ENCODE measurements at regions not wholly inside any gene's neighbourhood (a gene's known extent, or its start where the extent isn't known, plus 50 kb on each side); places are given as distances from the start of the nearest gene placed in this dataset.
"Not testable (repeated sequence)": the region's sequence is repeated elsewhere in the genome, so short reads cannot be mapped to it uniquely, and the experiment has no call there.

DNA sequence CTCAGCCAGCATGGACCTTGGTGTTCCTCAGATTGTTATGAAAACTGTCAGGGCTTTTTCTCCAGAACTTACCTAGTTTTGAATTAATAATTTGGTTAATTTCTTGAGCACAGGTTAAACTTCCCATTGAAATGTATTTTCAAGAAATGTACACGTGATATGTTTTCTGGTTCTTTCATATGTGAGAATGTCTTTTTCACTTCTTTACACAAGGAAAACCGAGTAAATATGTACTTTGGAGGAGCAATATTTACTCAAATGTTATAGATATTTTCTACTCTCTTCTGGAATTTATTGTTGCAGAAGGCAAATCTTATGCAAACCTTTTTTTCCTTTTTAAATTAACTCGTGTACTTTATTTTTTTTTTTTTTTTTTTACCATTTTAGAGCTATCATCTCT is 134.3 kb downstream of the AHR start:
- Mint-ChIP-seq H3K4me3 (no peak overlapping the region), H3K4me1 (peaks cover 7% of the 10 kb centered on the region), H3K27ac (no peak overlapping the region), H3K27me3 (ENCODE audit: low read depth) (no peaks in the 10 kb centered on the region), H3K36me3 (ENCODE audit: low read depth) (no peaks in the 10 kb centered on the region), H3K9me3 (peaks cover 20% of the 10 kb centered on the region)
- TF ChIP-seq, protein P1, sequence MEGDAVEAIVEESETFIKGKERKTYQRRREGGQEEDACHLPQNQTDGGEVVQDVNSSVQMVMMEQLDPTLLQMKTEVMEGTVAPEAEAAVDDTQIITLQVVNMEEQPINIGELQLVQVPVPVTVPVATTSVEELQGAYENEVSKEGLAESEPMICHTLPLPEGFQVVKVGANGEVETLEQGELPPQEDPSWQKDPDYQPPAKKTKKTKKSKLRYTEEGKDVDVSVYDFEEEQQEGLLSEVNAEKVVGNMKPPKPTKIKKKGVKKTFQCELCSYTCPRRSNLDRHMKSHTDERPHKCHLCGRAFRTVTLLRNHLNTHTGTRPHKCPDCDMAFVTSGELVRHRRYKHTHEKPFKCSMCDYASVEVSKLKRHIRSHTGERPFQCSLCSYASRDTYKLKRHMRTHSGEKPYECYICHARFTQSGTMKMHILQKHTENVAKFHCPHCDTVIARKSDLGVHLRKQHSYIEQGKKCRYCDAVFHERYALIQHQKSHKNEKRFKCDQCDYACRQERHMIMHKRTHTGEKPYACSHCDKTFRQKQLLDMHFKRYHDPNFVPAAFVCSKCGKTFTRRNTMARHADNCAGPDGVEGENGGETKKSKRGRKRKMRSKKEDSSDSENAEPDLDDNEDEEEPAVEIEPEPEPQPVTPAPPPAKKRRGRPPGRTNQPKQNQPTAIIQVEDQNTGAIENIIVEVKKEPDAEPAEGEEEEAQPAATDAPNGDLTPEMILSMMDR (IDR thresholded peaks at IDR 0.05; ENCODE audit: unreplicated experiment in 3 of 3) = no peak

DNA sequence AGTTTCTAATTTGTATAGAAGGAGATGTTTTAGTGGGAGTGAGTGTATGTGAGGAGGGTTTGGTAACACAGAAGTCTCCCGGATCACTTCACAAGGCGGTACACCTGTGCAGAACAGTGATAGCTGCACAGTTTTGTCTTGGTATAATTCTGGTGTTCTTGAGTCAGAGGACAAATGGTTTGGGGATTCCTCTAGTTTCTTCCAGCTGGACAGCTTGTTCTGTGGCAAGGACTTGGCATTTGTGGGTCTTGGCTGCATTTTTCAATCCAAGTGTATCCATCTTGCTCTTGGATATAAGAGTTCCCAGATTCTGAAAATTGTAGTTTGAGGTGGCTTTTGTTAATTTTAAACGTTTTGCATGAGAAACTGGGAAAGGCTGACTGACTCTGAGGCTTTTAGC is 135.7 kb downstream of the AHR start:
- no peak overlapping the region for H3K4me3 Mint-ChIP-seq
- TF ChIP-seq, protein P1 (IDR thresholded peaks at IDR 0.05; ENCODE audit: unreplicated experiment in 3 of 3) = no peak
- no peak overlapping the region for H3K27ac Mint-ChIP-seq
- peaks cover 7% of the 10 kb centered on the region for H3K4me1 Mint-ChIP-seq
- no peaks in the 10 kb centered on the region for H3K36me3 Mint-ChIP-seq (ENCODE audit: low read depth)
- H3K27me3 Mint-ChIP-seq (ENCODE audit: low read depth) = no peaks in the 10 kb centered on the region
- peaks cover 11% of the 10 kb centered on the region for H3K9me3 Mint-ChIP-seq

DNA sequence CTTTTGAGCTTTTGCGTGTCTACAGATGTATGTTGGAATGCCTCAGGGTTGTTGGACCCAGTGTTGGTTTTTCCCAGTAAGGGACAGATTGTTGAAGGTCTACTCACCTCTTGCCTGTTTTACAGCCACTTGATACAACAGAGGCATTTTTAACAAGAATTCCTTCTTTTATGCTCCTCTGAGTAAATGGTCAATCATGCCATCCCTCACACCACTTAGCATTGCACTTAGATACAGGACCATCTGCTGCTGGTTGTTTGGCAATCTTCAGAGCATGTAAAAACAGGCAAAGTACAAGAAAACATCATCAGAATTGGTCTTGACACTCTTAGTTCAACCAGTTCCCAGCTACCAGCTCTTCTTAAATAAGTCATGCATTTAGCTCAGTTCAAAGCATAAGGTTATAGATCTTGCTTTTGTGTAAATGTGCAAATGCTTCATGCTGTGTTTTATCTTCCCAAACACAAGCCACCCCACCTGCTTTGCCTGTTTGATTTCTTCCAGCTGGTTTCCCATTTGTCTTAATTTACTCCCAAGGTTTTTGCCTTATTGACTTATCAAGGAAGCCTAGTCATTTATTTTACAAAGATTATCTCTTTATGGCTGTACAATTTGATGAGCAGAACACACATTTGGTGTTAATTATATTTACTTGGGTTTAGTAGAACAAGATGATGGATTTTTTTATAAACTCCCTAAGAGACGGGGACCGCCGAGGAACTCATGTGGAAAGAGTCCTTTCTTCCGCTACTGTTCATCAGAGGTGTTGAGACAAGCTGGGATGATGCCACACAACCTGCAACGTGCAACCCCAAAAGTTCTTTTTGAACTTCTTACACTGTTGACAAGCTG is 136.6 kb downstream of the AHR start:
- Mint-ChIP-seq H3K27me3 (ENCODE audit: low read depth) (no peaks in the 10 kb centered on the region), H3K9me3 (peaks cover 4% of the 10 kb centered on the region), H3K4me1 (peaks cover 7% of the 10 kb centered on the region), H3K4me3 (no peak overlapping the region), H3K27ac (peak overlapping the region in 1 of 3 experiments; percentile 25), H3K36me3 (ENCODE audit: low read depth) (no peaks in the 10 kb centered on the region)
- TF ChIP-seq, protein P1 (IDR thresholded peaks at IDR 0.05; ENCODE audit: unreplicated experiment in 3 of 3) = no peak

DNA sequence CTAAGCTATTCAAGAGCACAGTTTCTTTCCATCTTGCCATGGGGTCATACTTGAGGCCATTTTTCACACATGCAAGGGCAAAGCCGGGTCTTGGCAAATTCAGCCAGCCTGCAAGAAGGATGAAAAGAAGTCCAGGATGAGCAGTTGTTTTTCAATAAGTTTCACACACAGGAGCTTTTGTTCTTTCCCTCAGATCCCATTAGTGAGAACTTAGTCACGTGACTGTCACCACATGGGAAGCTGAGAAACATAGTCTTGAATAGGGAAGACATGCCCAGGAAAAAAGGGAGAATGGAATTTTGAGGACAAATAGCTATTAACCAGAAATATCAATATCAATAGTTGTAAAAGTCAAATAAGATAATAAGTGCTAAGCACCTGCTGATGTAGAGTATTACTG is 137.7 kb downstream of the AHR start:
- Mint-ChIP-seq H3K27ac (no peak overlapping the region), H3K27me3 (ENCODE audit: low read depth) (no peaks in the 10 kb centered on the region), H3K9me3 (peaks cover 10% of the 10 kb centered on the region), H3K36me3 (ENCODE audit: low read depth) (no peaks in the 10 kb centered on the region), H3K4me3 (no peak overlapping the region), H3K4me1 (peaks cover 7% of the 10 kb centered on the region)
- TF ChIP-seq, protein P1 (IDR thresholded peaks at IDR 0.05; ENCODE audit: unreplicated experiment in 3 of 3) = no peak

DNA sequence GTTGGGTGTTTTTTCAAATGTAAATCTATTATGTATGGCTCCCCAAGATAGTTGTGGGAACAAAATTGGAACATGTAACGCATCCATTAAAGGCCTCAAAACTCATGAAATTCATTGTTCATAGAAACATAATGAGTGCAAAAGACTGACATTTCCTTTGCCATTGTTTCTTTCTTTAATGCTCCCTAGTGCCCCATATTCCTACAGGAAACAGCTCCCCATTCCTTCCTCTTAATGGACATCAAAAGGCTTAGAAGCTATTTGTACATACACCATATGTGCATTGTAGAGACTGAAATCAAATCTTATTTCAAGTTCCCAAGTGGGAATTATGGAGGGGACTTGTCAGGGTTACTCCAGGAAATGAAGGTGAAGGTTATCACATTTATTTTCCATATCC is 139.1 kb downstream of the AHR start:
- H3K27me3 Mint-ChIP-seq (ENCODE audit: low read depth) = no peaks in the 10 kb centered on the region
- peaks cover 14% of the 10 kb centered on the region for H3K9me3 Mint-ChIP-seq
- no peak overlapping the region for H3K4me3 Mint-ChIP-seq
- H3K4me1 Mint-ChIP-seq = peaks cover 7% of the 10 kb centered on the region
- no peaks in the 10 kb centered on the region for H3K36me3 Mint-ChIP-seq (ENCODE audit: low read depth)
- TF ChIP-seq, protein P1 (IDR thresholded peaks at IDR 0.05; ENCODE audit: unreplicated experiment in 3 of 3) = no peak
- peak overlapping the region in 1 of 3 experiments; percentile 41 for H3K27ac Mint-ChIP-seq

DNA sequence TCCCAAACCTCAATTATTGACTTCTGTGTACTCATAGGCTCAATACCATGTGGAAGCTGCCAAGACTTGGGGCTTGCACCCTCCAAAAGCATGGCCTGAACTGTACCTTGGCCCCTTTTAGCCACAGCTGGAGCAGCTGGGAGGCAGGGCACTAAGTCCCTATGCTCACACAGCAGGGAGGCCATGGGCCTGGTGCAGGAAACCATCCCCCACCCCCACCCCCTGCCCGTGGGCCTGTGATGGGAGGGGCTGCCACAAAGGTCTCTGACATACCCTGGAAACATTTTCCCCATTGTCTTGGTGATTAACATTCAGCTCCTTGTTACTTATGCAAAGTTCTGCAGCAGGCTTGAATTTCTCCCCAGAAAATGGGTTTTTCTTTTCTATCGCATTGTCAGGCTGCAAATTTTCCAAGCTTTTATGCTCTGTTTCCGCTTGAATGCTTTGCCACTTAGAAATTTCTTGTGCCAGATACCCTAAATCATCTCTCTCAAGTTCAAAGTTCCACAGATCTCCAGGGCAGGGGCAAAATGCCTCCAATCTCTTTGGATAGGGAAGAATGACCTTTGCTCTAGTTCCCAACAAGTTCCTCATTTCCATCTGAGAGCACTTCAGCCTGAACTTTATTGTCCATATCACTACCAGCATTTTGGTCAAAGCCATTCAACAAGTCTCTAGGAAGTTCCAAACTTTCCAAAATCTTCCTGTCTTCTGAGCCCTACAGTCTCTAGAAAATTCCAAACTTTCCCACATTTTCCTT is 141.8 kb downstream of the AHR start:
- not testable (repeated sequence) for H3K27ac Mint-ChIP-seq; H3K36me3 Mint-ChIP-seq (ENCODE audit: low read depth); H3K4me1 Mint-ChIP-seq; H3K27me3 Mint-ChIP-seq (ENCODE audit: low read depth); H3K4me3 Mint-ChIP-seq
- peaks cover 14% of the 10 kb centered on the region for H3K9me3 Mint-ChIP-seq

Data from nephron (organoid).